SH-SY5Y (cell line): ENCODE measurements at regions not wholly inside any gene's neighbourhood (a gene's known extent, or its start where the extent isn't known, plus 50 kb on each side); places are given as distances from the start of the nearest gene placed in this dataset.

Experiments
- GATA2 ChIP-seq: IDR thresholded peaks from 2 replicates; pipeline ENCODE4 v1.6.1; 2011; ENCODE audit warnings: mild to moderate bottlenecking, low read depth, low read length
- GATA3 ChIP-seq: IDR thresholded peaks from 2 replicates; pipeline ENCODE4 v1.6.1; 2011; ENCODE audit warnings: low read depth, mild to moderate bottlenecking, low read length, moderate library complexity

DNA sequence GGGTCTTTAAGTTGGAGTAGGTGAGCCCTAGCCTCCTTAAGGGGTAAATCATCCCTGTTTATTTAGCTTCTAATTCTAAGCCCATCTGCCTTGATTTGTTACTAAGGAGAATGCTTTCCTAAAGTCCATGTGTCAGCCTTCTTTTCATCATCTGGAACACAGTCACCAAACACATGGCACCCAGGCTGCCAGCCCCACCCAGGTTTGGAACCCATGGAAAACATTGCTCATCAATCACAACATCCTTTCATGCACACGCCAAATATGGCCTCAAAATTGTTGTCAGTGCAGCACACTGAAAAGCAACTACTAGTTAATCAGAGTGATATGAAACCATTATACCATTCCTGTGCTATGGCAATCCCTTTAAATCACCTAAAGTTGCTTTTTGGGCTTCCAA lies 386.7 kb upstream of the ESRRG start:
- TF ChIP-seq GATA3 (no peak), GATA2 (no peak)
